Caco-2 (cell line): ENCODE measurements at regions not wholly inside any gene's neighbourhood (a gene's known extent, or its start where the extent isn't known, plus 50 kb on each side); places are given as distances from the start of the nearest gene placed in this dataset.

Experiments
- BruUV-seq: library from RNA; stranded (reverse); fragments of 400-500 nt; replicated peaks from 2 replicates; lab custom pipeline; 2021; lab: Mats Ljungman, UMichigan
- CTCF ChIA-PET: fragments of 300-600 bp; sonication (Branson Sonifier 250); formaldehyde crosslinking; loops from one replicate; lab custom pipeline; 2022; ENCODE audit warnings: antibody characterized with exemption; lab: Charles Lee
- POLR2A ChIA-PET: fragments of 300-600 bp; sonication (Branson Sonifier 250); formaldehyde crosslinking; loops from one replicate; lab custom pipeline; 2022; ENCODE audit warnings: antibody characterized with exemption; lab: Charles Lee
- DNase-seq, 2 experiments: peaks; one replicate each; pipeline versions ENCODE4 v3.0.0 to v3.0.0-alpha.2; 2020 to 2022
- H3K27me3 ChIP-seq: replicated peaks from 2 replicates; pipeline ENCODE4 v1.6.0; 2011; ENCODE audit warnings: low read length; ENCODE audit not compliant: control insufficient read depth, insufficient read depth
- H3K36me3 ChIP-seq: 2 replicates; pipeline ENCODE4 v1.5.1; 2011; ENCODE audit warnings: low read length; ENCODE audit not compliant: control insufficient read depth, insufficient read depth
- H3K4me1 ChIP-seq: fragments of 250-450 bp; sonication (Bioruptor Pico); 2 replicates; pipeline ENCODE4 v1.5.1; 2020; ENCODE audit warnings: mild to moderate bottlenecking
- H3K4me3 ChIP-seq: 2 replicates; pipeline ENCODE4 v1.5.1; 2011; ENCODE audit warnings: low read depth, mild to moderate bottlenecking, control low read depth, low read length
- H3K9me3 ChIP-seq: fragments of 250-450 bp; sonication (Bioruptor Pico); 2 replicates; pipeline ENCODE4 v1.5.1; 2020; ENCODE audit warnings: mild to moderate bottlenecking, moderate library complexity
- H3K27ac Mint-ChIP-seq: one replicate; pipeline ENCODE4 v1.8.0; 2022; ENCODE audit warnings: mixed read lengths; ENCODE audit not compliant: unreplicated experiment
- H3K27me3 Mint-ChIP-seq: one replicate; pipeline ENCODE4 v1.8.0; 2022; ENCODE audit warnings: mixed read lengths; ENCODE audit not compliant: insufficient read depth, unreplicated experiment
- H3K36me3 Mint-ChIP-seq: one replicate; pipeline ENCODE4 v1.8.0; 2022; ENCODE audit warnings: mild to moderate bottlenecking, mixed read lengths; ENCODE audit not compliant: insufficient read depth, unreplicated experiment
- H3K4me1 Mint-ChIP-seq: one replicate; pipeline ENCODE4 v1.8.0; 2022; ENCODE audit warnings: low read depth, mixed read lengths; ENCODE audit not compliant: unreplicated experiment
- H3K4me3 Mint-ChIP-seq: one replicate; pipeline ENCODE4 v1.8.0; 2022; ENCODE audit warnings: mild to moderate bottlenecking, moderate library complexity, mixed read lengths; ENCODE audit not compliant: unreplicated experiment
- H3K9me3 Mint-ChIP-seq: one replicate; pipeline ENCODE4 v1.8.0; 2022; ENCODE audit warnings: mixed read lengths; ENCODE audit not compliant: unreplicated experiment
- intact Hi-C: fragments of 100-400 bp; cut with micrococcal nuclease; formaldehyde crosslinking; loops from one replicate; pipeline ENCODE4 v1.10.0; 2022; ENCODE audit not compliant: unreplicated experiment
- TF ChIP-seq, protein P1 (sequence below), 2 experiments: fragments of 200-600 bp in 1 of 2; IDR thresholded peaks; 1 replicate in 1 of 2; 2 replicates in 1 of 2; pipeline versions ENCODE4 v1.5.1 to v1.8.0; 2011 to 2022; ENCODE audit warnings: antibody characterized with exemption in 1 of 2, control low read depth in 1 of 2, inconsistent platforms in 1 of 2, low read depth in 1 of 2, low read length in 1 of 2, mild to moderate bottlenecking in 1 of 2, moderate library complexity in 1 of 2; ENCODE audit not compliant: insufficient read depth in 1 of 2, severe bottlenecking in 1 of 2, unreplicated experiment in 1 of 2

DNA sequence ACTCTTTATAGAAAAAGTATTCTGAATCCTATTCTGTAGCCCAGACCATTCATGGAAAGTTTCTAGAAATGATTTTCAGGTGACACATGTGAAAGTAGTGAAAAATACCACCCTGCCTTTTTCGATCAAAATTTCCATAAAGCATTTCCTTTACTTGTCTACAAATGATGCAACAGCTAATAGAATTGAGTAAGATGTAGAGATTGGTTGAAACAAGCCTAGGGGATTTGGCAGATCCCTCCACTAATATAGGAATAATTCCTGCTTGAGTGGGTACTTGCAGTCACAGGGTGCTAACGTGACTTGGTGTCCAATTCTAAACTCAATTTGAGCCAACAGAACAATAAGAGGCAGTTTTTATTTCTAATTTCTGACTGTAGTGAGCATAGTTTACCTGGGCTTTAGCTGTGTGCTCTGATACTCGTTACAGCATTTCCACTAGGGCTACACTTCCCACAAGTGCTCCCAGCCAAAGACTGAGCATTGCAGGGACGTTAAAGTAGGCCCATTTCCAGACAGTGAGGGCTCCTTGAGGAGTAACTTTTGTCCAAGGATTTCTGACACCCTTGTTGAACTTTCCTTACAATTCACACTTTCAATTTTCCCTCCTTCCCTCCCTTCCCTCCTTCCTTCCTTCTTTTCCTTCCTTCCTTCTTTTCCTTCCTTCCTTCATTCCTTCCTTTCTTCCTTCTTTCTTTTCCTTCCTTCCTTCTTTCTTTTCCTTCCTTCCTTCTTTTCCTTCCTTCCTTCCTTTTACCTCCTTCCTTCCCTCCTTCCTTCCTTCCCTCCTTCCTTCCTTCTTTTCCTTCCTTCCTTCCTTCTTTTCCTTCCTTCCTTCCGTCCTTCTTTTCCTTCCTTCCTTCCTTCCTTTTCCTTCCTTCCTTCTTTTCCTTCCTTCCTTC lies 53.9 kb upstream of the TP63 start:
- no peak for DNase-seq
- Histone ChIP-seq H3K4me1 (peaks cover 7% of the 10 kb centered on the region; the same call in 1 of the 2 replicates), H3K4me3 (no peak overlapping the region), H3K36me3 (no peaks in the 10 kb centered on the region), H3K27me3 (no peaks in the 10 kb centered on the region), H3K9me3 (no peaks in the 10 kb centered on the region)
- peaks cover 11% of the 10 kb centered on the region for H3K4me1 Mint-ChIP-seq
- CTCF ChIA-PET: no interaction called here
- TF ChIP-seq, protein P1, sequence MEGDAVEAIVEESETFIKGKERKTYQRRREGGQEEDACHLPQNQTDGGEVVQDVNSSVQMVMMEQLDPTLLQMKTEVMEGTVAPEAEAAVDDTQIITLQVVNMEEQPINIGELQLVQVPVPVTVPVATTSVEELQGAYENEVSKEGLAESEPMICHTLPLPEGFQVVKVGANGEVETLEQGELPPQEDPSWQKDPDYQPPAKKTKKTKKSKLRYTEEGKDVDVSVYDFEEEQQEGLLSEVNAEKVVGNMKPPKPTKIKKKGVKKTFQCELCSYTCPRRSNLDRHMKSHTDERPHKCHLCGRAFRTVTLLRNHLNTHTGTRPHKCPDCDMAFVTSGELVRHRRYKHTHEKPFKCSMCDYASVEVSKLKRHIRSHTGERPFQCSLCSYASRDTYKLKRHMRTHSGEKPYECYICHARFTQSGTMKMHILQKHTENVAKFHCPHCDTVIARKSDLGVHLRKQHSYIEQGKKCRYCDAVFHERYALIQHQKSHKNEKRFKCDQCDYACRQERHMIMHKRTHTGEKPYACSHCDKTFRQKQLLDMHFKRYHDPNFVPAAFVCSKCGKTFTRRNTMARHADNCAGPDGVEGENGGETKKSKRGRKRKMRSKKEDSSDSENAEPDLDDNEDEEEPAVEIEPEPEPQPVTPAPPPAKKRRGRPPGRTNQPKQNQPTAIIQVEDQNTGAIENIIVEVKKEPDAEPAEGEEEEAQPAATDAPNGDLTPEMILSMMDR (IDR thresholded peaks at IDR 0.05; ENCODE audit: insufficient read depth in 1 of 2, low read depth in 1 of 2, low read length in 1 of 2, severe bottlenecking in 1 of 2, unreplicated experiment in 1 of 2): no peak
- H3K9me3 Mint-ChIP-seq: peaks cover 22% of the 10 kb centered on the region
- H3K36me3 Mint-ChIP-seq: no peaks in the 10 kb centered on the region
- intact Hi-C loops: no loop called here
- POLR2A ChIA-PET: no interaction called here
- no TSS peak for BruUV-seq
- H3K4me3 Mint-ChIP-seq: no peak overlapping the region
- no peak overlapping the region for H3K27ac Mint-ChIP-seq
- no peaks in the 10 kb centered on the region for H3K27me3 Mint-ChIP-seq

DNA sequence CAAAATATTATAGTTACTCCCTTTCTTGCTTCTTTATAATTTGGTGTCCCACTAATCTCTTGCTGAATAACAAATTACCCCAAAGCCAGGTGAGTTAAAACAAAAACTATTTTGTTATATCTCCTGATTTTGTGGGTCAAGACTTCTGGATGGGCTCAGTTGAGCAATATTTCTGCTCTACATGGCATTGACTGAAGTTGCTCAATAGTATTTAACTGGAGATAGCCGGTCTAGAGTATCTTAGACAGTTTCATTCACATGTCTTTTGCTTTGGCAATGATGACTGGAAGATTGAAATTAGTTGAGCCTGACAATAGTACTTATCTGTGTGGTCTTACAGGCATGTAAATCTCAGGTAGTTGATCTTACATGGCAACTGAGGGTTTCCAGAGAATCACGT lies 51.0 kb upstream of the TP63 start:
- Mint-ChIP-seq H3K36me3 (no peaks in the 10 kb centered on the region), H3K4me1 (no peaks in the 10 kb centered on the region), H3K4me3 (no peak overlapping the region), H3K27me3 (no peaks in the 10 kb centered on the region), H3K9me3 (peaks cover 19% of the 10 kb centered on the region), H3K27ac (no peak overlapping the region)
- no peak for DNase-seq
- ChIA-PET POLR2A (no interaction called here), CTCF (no interaction called here)
- Histone ChIP-seq H3K36me3 (no peaks in the 10 kb centered on the region), H3K27me3 (no peaks in the 10 kb centered on the region), H3K4me3 (no peak overlapping the region), H3K9me3 (no peaks in the 10 kb centered on the region), H3K4me1 (peaks cover 7% of the 10 kb centered on the region; the same call in 1 of the 2 replicates)
- intact Hi-C loops: no loop called here
- TF ChIP-seq, protein P1 (IDR thresholded peaks at IDR 0.05; ENCODE audit: insufficient read depth in 1 of 2, low read depth in 1 of 2, low read length in 1 of 2, severe bottlenecking in 1 of 2, unreplicated experiment in 1 of 2): no peak
- no TSS peak for BruUV-seq
